ENCODE measurements at regions not wholly inside any gene's neighbourhood (a gene's known extent, or its start where the extent isn't known, plus 50 kb on each side); places are given as distances from the start of the nearest gene placed in this dataset.
"Not testable (repeated sequence)": the region's sequence is repeated elsewhere in the genome, so short reads cannot be mapped to it uniquely, and the experiment has no call there.

DNA sequence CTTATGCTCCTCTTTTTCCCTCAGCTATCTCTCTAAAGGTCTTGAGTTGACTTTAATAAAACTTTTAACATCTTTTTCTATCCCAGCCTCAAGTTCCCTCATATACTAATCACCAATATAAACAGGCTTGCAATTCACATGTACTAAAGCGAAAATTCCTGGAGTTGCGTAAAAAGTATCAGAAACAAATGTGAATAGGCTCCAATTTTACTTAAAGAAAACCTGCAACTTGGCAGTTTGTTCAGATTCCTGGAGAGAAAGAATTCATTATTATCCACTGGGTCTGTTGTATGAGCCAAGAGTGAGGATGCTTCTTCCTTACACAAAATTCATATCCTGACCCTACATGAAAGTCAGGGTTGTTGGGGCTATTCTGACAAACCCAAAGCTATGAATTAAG, 384.2 kb downstream of the DTWD2 start:
- DNase-seq (ENCODE audit: low read depth): no peak

DNA sequence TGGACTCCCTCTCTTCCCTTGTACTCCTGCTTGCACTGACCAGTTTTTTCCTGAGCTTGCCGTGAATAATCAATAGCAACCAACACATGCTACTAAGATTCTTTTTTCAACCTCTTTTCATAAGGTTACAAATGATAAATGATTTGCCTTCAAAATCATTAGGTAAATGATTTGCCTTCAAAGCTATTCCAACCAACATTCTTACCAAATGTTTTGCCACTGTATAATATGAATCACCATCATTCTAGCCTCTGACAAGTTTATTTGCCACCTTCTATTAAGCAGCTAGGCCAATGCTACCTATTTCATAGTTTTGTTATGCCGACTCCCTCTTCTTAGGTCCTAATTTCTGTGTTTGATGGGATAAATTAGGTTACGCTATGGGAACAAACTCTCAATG, 385.1 kb downstream of the DTWD2 start:
- no peak for DNase-seq (ENCODE audit: low read depth)

DNA sequence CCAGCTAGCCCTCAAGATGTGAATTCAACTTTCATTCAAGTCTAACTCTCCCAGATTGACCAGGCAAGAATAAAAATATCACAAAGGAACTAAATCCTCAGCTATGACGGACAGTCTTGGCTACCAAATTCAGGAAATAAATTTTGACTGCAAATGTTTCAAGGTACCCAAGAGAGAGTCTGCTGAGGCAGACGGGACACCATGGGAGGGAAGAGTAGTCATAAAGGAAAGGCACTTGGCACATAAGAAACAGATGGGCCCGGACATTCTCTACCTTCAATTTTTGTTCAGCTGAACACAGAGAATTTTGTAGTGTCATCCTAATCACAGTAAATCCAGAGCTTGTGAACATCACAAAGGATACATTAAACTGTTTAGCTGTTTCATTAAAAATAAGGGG, 390.0 kb downstream of the DTWD2 start:
- DNase-seq (ENCODE audit: low read depth): no peak

DNA sequence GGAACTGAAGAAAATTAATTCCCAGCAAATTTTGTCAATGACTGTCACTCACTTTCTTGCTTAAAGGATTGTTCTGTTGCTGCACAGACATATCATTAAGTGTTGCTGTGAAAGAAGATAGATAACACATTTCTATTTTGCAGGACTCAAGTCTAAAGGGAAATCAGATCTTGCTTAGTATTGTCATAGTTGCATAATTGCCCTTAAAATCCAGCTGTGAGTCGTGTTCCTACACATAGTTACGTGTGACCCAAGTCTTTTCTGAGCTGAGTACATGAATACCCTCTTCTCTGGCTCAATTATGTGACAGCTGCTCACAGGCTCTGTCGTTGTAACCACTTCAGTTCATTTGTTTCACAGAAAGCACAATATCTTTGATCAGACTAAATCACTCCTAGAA, 390.8 kb downstream of the DTWD2 start:
- DNase-seq (ENCODE audit: low read depth): no peak

DNA sequence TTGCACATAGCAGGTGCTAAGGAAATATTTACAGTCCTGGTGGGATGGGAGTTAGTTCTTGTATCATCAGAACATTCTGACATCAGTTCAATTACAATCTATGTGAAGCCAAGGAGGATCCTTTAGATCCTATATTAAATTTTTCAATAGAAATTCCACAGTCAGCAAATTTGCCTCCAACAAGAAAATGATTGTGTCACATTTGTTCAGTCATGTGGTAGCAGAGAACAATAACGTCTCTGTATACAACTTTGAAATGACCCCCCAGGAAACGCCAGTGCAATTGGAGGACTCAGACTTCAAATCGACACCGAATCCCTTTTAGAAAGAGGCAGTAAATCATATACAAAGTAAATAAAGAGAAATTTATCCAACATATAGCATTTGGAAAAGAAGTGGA, 392.1 kb downstream of the DTWD2 start:
- no peak for DNase-seq (ENCODE audit: low read depth)

DNA sequence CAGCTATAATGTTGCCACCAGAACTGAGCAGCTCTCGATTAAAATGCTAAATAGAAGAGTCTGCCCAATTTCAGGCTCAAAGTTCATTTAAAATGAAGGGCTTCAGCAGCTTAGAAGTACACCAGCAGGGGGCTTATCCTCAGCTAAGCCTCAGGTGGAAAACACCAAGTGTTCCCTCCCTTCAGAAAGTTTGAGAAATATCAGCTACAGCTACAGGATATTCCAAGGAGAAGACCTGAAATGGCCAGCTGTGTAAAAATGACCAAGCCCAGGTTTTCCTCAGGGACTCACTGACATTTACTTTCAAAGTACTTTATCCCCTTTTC, 395.4 kb downstream of the DTWD2 start:
- DNase-seq (ENCODE audit: low read depth): no peak

DNA sequence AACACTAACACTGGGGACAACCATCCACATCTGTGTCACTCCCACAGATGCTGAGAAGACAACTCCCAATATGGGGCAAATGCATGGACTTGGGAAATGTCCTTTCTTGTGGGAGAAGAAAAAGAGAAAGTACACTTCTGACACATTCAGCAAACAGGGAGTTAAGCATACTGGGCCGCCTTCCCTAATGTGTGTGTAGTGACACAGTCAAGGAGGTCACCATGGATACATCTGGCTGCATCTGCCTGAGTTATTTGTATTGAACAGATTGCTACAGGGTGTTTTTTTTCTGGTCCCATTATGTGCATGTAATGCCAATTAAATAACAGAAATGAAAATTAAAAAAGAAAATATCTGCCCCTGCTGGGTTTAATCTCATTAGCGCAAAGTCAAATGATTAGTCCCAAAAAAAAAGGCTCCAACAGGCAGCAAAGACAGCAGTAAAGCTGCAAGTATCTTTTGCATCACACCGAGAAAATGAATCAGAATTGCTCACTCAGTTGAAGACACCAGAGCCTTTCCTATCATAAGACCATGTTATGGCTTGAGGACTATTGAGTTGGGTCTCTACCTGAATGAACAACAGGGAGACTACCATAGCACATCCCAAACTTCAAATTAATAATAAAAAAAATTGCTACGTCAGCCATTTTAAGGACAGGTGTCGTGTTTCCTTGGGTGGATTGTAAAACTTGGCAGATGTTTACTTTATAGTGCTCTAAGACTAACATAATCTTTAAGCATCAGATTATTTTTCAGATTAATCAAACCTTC, 395.9 kb downstream of the DTWD2 start:
- no peak for DNase-seq (ENCODE audit: low read depth)

DNA sequence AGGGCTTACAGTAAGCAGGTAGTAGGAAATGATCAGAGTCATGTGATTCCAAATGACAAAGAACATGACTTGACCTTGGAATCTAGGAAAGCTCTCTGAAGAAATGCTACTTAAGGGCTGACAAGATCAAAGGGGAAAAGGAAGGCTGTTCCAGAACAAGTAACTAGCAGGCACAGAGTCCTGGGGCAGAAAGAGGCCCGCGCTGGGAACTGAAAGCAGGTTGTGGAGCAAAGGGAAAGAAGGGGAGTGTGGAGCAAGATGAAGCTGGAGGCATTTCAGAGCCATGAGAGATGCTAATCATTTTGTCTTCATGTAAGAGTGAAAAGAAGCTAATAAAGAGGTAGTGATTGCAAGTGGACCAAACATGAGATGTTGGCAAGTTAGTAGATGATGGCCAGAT, 397.5 kb downstream of the DTWD2 start:
- no peak for DNase-seq (ENCODE audit: low read depth)

DNA sequence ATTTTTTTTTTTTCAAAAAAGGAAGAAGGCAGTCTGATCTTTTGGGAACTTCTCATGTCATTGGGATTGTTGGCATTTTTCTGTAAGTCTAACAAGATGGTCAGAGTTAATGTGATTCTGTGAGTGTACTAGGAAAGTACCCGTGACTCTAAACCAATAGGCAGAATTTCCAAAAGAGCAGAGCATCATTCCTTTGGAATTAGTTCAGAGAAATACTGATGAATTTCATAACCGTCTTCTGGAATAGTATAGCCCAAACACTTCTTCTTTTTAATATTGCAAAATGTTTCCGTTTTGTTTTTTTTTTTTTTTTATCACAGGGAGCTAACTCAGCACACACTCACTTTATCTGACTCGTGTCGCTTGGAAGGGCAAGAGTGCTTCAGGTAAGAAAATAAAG, 407.4 kb downstream of the DTWD2 start:
- peak; percentile 36 for DNase-seq (ENCODE audit: low read depth)

DNA sequence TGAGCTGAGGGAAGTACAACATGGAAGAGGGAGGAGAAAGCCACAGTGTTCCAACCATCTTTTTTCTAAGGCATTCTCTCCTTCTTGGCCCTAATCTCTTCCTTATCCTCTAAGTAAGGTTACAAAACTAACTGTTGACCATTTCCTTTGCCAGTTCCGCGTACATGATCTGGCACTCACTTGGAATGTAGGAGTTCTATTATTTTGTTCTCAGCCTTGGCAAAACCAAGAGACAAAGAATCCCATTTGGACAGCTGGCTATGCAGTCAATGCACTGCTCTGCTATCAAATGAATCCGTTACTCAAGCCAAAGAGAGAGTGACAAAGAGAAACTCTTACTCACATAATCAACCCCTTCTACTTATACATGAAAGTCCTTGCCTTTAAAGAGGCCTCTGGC, 410.3 kb downstream of the DTWD2 start:
- no peak for DNase-seq (ENCODE audit: low read depth)

DNA sequence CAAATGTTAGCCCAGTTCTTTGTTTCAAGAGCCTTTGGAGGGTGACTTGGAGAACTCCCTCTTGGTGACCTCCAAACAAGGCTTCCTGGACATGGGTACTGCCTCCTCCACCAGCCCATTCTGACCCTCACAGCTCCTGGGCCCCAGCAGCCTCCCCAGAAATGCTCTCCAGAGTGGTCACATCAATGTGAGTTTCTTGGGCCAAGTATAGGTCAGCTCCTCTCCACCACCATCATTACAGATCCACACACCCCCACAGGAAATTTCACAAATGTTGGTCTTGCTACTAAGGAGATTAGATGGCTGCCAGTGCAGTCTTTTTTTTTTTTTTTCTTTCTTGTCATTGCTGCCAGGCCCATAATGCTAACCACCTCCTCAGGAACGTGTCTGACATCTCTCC, 410.7 kb downstream of the DTWD2 start:
- no peak for DNase-seq (ENCODE audit: low read depth)

DNA sequence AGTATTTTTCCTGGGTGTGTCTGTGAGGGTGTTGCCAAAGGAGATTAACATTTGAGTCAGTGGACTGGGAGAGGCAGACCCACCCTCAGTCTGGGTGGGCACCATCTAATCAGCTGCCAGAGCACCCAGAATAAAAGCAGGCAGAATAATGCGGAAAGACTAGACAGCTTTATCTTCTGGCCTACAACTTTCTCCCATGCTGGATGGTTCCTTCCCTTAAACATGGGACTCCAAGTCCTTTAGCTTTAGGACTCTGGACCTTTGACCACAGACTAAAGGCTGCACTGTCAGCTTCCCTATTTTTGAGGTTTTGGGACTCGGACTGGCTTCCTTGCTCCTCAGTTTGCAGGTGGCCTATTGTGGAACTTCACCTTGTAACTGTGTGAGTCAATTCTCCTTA, 418.1 kb downstream of the DTWD2 start:
- not testable (repeated sequence) for DNase-seq (ENCODE audit: low read depth)

DNA sequence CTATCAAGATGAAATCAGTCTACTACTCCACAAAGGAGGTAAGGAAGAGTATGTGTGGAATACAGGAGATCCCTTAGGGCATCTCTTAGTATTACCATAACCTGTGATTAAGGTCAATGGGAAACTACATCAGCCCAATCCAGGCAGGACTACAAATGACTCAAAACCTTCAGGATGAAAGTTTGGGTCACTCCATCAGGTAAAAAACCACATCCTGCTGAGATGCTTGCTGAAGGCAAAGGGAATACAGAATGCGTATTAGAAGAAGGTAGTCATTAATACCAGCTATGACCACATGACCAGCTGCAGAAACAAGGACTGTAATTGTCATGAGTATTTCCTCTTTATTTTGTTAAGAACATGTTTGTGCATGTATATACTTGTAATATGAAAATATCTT, 418.8 kb downstream of the DTWD2 start:
- DNase-seq (ENCODE audit: low read depth): not testable (repeated sequence)

DNA sequence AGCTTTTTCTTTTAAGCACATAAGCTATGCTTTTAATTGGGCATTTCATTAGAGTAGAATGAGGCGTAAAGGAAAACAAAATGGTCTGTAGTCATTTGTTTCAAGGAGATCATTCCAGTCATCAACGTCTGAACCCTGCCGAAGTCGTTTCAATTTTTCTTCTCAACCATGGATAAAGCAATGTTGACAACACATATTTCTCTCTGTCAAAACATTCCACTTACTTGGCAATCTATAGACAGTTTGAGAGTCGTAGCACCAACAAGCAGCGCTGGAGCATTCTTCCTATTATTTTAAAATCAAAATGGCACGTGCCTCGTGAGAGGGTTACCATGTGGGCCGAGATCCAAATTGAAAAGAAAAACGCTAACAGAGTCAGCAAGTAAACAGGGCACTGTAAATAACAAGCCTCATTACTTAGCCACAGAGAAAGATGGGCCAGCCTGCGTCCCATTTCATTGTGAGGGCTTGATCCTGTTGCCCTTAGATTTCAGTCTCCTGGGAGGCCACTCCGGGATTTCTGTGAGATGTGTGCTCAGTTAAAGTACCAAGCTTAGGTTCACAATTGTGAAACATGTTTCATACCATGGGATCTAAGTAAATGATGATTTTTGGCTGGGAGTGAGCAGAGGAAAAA, 422.9 kb downstream of the DTWD2 start:
- no peak for DNase-seq (ENCODE audit: low read depth)

DNA sequence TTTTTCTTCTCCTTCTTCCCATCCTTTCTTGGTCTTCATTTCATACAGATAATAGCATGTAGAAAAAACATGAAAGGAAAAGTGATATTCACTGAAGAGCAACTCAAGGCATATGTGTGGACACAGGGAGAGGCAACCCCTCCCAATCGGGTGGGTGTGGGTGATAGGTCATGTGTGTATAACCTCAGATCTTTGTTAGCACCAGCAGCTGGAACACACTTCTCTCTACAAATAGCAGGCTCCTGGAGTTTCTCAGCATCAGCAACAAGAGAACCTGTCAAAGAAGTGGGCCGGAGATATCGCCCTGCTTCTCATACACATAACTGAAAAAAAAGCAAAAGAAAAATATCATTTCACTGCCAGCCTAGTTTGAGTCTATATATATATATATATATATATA, 426.4 kb downstream of the DTWD2 start:
- DNase-seq (ENCODE audit: low read depth): no peak

DNA sequence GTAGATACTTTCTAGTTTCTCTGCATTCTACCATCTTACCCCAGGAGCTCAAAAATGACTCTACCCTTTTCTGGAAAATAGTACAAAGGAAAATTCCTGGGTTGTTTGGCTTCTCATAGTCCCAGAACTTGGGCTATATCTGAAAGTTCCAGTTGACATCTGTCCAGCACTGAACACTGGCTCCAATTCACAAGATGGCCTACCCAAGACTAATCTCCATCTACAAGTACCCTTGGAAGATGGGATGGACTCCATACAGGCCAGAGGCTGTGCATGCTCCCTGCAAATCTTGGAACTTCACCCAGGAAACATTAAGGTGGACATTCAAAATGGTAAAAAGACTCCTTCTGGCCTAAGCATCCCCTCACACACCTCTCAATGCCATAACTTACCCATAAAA, 427.1 kb downstream of the DTWD2 start:
- DNase-seq (ENCODE audit: low read depth): no peak

DNA sequence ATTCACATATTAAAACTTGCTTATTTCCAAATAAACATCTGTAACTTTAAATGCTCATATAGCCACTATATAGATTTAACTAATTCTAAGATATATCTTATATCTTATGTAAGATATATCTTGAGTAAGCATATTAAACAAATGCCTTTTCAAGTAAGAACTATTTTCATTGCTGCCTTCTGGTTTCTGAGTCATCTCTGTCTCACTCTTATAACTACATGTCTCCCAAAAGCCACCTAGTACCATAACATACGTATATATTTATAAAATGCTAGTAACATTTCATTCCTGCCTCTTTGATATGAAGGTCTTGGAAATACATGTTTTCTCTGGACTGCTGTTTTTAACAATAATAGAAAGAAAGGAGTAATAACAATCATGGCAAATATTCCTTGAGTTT, 429.5 kb downstream of the DTWD2 start:
- DNase-seq (ENCODE audit: low read depth): no peak

DNA sequence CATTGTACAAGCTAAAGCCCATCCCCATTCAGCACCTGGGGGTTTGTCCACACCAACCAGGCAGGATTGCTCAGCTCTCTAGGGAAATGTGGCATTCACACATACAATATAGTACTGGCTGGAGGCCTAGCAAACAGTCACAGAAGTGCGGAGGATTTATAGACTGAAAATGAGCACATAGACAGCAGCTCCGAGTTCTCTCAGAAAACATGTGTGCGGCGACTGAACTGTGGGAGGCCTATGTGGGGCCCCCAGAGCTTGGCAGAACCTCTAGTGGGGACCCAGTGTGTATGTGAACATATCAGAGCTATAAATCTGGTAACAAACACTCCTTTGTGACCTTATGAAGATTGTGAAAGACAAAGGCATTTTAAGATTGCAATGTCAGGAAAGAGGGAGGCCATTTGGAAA, 431.1 kb downstream of the DTWD2 start:
- DNase-seq (ENCODE audit: low read depth): no peak

DNA sequence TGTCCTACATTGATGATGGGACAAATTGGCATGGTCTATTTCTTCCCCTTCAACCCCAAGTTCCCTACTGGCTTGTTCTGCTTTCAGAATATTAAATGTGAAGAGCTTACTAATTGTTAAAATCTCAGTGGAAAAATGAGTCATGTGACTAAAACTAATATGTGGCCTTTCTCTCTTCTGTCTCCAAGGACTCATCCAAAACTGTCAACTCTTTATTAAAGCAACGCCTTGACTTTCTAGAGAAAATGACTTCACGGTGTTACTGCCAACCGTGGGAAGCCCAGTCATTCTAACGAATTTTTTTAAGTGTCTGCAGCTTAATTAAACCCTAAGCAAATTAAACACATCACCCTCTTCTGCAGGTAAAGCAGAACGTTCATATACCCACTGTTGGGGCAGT, 431.6 kb downstream of the DTWD2 start:
- DNase-seq (ENCODE audit: low read depth): no peak

DNA sequence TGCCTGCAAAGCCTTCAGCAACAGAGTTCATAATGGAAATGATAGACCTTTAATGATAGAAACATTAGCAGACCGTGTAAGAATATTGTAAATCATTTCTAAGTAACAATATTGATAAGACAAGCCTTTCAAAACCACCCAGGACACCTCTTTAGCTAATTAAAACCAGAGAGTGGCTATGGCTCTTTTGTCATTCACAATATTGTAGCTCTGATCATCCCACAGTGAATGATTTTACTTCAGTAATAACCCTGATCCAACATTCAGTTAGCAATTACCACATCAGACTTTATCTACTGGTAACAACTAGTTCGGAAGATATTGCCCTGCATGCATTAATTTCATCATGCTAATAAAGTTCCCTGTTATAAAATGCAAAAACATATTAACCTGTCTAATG, 432.6 kb downstream of the DTWD2 start:
- no peak for DNase-seq (ENCODE audit: low read depth)

DNA sequence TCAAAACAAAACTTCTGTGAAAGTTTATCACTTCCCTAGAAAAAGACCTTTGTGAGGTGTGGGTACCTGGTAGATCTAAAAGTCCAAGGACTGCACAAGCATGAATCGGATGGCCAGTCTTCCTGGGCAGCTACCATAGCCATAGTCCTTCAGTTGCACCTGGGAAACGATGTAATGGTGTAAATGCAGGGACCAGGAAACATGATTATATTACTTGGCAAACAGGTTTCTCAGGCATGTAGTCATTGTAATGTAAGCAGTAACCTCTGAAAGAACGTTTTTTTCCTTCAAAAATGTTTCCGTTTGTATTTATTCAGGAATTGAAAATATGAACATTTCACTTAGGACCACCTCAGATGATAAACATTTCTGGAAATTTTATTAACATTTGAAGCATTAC, 433.4 kb downstream of the DTWD2 start:
- DNase-seq (ENCODE audit: low read depth): no peak

DNA sequence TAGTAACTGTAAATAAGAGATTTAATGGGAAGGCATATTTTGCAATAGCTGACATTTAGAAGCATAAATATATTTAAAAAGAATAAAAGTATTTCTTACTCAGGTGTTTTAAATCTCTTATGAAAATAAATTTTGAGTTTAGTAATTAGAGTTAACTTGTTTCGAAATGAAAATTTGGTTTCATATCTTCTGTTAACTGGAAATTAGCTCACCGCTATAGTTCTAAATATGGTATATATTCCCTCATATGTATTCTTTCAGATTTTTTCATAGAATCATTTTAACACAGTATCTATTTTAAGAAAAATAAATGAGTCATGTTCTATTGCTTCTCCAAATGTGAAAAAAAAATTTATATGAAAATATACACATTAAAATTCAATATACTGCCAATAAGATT, 434.1 kb downstream of the DTWD2 start:
- no peak for DNase-seq (ENCODE audit: low read depth)

DNA sequence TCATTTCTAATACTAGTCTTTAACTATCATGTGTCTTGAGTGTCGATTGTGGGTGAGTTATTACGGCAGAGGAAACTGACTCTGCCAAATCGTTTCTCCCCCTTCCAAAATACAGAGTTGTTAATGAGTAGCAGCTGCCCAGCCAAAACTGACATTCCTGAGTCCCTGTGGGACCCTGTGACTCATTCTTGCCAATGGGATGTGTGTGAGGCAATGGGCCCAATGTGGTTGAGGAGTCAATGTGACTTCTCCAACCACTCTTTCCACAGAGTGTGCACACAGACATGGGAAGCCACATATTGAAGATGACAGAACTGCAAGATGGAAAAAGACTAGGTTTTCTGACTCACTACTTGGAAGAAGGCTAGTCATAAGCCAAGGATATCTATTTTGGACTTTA, 434.7 kb downstream of the DTWD2 start:
- peak; percentile 98 for DNase-seq (ENCODE audit: low read depth)

DNA sequence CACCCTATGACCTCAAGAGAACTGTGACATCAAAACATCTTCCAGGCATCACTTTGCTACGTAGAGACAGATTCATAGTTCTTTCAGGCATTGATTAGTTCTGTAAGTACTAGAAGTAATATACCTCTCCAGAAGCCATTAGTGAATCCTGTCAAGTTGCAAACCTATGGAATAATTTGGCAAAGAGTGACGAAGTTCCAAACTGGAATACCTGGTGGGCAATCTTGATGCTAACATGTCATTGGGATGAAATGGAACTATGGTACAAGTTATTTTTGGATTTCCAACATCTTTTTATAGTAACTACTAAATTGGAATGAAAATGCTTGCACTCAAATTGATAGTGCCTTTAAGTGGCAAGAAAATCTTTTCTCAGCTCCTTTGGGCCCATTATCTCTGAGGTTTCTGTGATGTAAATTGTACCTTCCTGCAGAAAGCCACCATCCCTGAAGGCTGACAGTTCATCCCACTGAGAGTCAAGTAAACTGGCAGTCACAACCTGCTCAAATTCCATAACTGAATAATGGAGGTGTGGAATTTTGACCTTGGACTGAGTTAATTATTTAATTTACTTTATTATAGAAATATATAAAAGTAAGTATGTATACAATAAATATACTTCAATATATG, 435.5 kb downstream of the DTWD2 start:
- DNase-seq (ENCODE audit: low read depth): no peak
